Lung (tissue), 11 donors: ENCODE measurements at regions not wholly inside any gene's neighbourhood (a gene's known extent, or its start where the extent isn't known, plus 50 kb on each side); places are given as distances from the start of the nearest gene placed in this dataset.
"Not testable (repeated sequence)": the region's sequence is repeated elsewhere in the genome, so short reads cannot be mapped to it uniquely, and the experiment has no call there.

Source experiments
- ATAC-seq: fragments of 200-7000 bp; cut with Tn5 transposase; one replicate; pipeline ENCODE4 v1.9.1; 2020; ENCODE audit warnings: moderate number of reproducible peaks; ENCODE audit not compliant: insufficient read depth, low FRiP score
- DNase-seq, 3 donors: peaks; one replicate each; pipeline ENCODE4 v3.0.0-alpha.2; 2013 to 2017
- H3K27ac ChIP-seq, 2 donors: one replicate each; pipeline ENCODE4 v1.5.1; 2013; ENCODE audit warnings: mild to moderate bottlenecking in 2 of 2, moderate library complexity in 2 of 2, control low read depth in 1 of 2, inconsistent platforms in 1 of 2, low read depth in 1 of 2, low read length in 1 of 2
- H3K27me3 ChIP-seq, 3 donors: one replicate each; pipeline ENCODE4 v1.5.1; 2013; ENCODE audit warnings: low read length in 2 of 3; ENCODE audit not compliant: control insufficient read depth in 3 of 3, insufficient read depth in 3 of 3
- H3K36me3 ChIP-seq, 4 donors: one replicate each; pipeline ENCODE4 v1.5.1; 2013; ENCODE audit warnings: low read length in 4 of 4, mild to moderate bottlenecking in 1 of 4, moderate library complexity in 1 of 4; ENCODE audit not compliant: control insufficient read depth in 4 of 4, insufficient read depth in 4 of 4
- H3K4me1 ChIP-seq, 5 donors: one replicate each; pipeline ENCODE4 v1.5.1; 2013; ENCODE audit warnings: low read length in 5 of 5, mild to moderate bottlenecking in 2 of 5, moderate library complexity in 1 of 5; ENCODE audit not compliant: control insufficient read depth in 5 of 5, insufficient read depth in 5 of 5
- H3K4me3 ChIP-seq: one replicate; pipeline ENCODE4 v1.5.1; 2013; ENCODE audit warnings: mild to moderate bottlenecking, control low read depth, moderate library complexity
- H3K9ac ChIP-seq, 2 donors: one replicate each; pipeline ENCODE4 v1.5.1; 2013; ENCODE audit warnings: low read length in 2 of 2, control low read depth in 1 of 2; ENCODE audit not compliant: insufficient read depth in 1 of 2
- H3K9me3 ChIP-seq, 4 donors: one replicate each; pipeline ENCODE4 v1.5.1; 2013; ENCODE audit warnings: low read length in 3 of 4, mild to moderate bottlenecking in 1 of 4, moderate library complexity in 1 of 4; ENCODE audit not compliant: control insufficient read depth in 4 of 4, insufficient read depth in 3 of 4
- WGBS, 2 donors: extraction: QIAGEN DNeasy Blood & Tissue Kit; methylation state at CpG; one replicate each; pipeline ENCODE4 v1.1.7; 2013; 5-methylcytosine and 5-hydroxymethylcytosine counted together
- TF ChIP-seq, protein P1 (sequence below): IDR thresholded peaks from 2 replicates; pipeline ENCODE4 v1.5.1; 2012; ENCODE audit warnings: mild to moderate bottlenecking; ENCODE audit errors: control extremely low read depth, extremely low read depth
- donor health status: control.
- donor health status: control.
- donor health status: Bipolar disorder and iron deficiency.
- donor health status: healthy.
- donor health status: DM: yes; HTN: yes; CAD: no.

- Histone ChIP-seq H3K9ac (no peak overlapping the region), H3K27ac (no peak overlapping the region), H3K4me1 (no peaks in the 10 kb centered on the region), H3K4me3 (no peak overlapping the region), H3K9me3 (peaks cover 0 to 2% (median 0%) of the 10 kb centered on the region in 4 donors), H3K27me3 (no peaks in the 10 kb centered on the region), H3K36me3 (no peaks in the 10 kb centered on the region)
- DNase-seq, result no peak
- no peak for ATAC-seq
- WGBS, 2 donors, result 79% methylated on average over 1 of the region's 1 CpG
- TF ChIP-seq, protein P1, sequence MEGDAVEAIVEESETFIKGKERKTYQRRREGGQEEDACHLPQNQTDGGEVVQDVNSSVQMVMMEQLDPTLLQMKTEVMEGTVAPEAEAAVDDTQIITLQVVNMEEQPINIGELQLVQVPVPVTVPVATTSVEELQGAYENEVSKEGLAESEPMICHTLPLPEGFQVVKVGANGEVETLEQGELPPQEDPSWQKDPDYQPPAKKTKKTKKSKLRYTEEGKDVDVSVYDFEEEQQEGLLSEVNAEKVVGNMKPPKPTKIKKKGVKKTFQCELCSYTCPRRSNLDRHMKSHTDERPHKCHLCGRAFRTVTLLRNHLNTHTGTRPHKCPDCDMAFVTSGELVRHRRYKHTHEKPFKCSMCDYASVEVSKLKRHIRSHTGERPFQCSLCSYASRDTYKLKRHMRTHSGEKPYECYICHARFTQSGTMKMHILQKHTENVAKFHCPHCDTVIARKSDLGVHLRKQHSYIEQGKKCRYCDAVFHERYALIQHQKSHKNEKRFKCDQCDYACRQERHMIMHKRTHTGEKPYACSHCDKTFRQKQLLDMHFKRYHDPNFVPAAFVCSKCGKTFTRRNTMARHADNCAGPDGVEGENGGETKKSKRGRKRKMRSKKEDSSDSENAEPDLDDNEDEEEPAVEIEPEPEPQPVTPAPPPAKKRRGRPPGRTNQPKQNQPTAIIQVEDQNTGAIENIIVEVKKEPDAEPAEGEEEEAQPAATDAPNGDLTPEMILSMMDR, result no peak
These were observed 105.3 kb upstream of the PIK3R1 start for GRCh38 chr5:68110264-68110663.

GRCh38 chr5:68104217-68104616 is 111.3 kb upstream of the PIK3R1 start:
- 91 to 92% methylated on average over 1 to 2 of the region's 2 CpGs for WGBS, 2 donors
- H3K9me3 ChIP-seq, H3K4me3 ChIP-seq, ATAC-seq, H3K27me3 ChIP-seq, DNase-seq, H3K9ac ChIP-seq, H3K27ac ChIP-seq, H3K36me3 ChIP-seq, H3K4me1 ChIP-seq: not testable (repeated sequence)

GRCh38 chr5:68103297-68103696 is 112.3 kb upstream of the PIK3R1 start:
- not testable (repeated sequence) for ATAC-seq, DNase-seq, H3K4me1 ChIP-seq, H3K27ac ChIP-seq, H3K27me3 ChIP-seq, H3K36me3 ChIP-seq, H3K9ac ChIP-seq, H3K4me3 ChIP-seq, H3K9me3 ChIP-seq
- WGBS, 2 donors, result 95% methylated on average over 4 of the region's 4 CpGs

DNA sequence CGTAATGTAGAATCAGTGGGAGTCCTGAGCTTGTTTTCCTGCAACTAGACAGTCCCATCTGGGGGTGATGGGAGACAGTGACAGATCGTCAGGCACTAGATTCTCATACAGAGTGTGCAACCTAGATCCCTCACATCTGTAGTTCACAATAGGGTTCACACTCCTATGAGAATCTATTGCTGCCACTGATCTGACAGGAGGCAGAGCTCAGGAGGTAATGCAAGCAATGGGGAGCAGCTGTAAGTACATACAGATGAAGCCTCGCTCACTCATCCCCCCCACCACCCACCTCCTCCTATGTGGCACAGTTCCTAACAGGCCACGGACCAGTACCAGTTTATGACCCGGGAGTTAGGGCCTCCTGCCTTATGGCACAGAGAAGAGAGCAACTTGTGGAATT is 116.2 kb upstream of the PIK3R1 start:
- TF ChIP-seq, protein P1, result no peak
- Histone ChIP-seq H3K27ac (no peak overlapping the region), H3K4me3 (no peak overlapping the region), H3K27me3 (no peaks in the 10 kb centered on the region), H3K4me1 (peaks cover 0 to 4% (median 0%) of the 10 kb centered on the region in 5 donors), H3K9ac (no peak overlapping the region), H3K9me3 (peaks cover 0 to 4% (median 0%) of the 10 kb centered on the region in 4 donors), H3K36me3 (no peaks in the 10 kb centered on the region)
- DNase-seq, result no peak
- WGBS, 2 donors, result 96 to 98% methylated on average over 5 of the region's 5 CpGs
- ATAC-seq, result no peak
